Neural cell (in vitro differentiated cells): ENCODE measurements at regions not wholly inside any gene's neighbourhood (a gene's known extent, or its start where the extent isn't known, plus 50 kb on each side); places are given as distances from the start of the nearest gene placed in this dataset.

Source experiments
- H2AFZ ChIP-seq: fragments of 200-600, 300-800 bp; sonication (generic), shearing (Covaris generic); 2 replicates; pipeline ENCODE4 v1.6.0; 2014; ENCODE audit warnings: low read depth, mild to moderate bottlenecking, antibody characterized with exemption, low read length, moderate library complexity
- H3F3A ChIP-seq: fragments of 200-600 bp; shearing (Covaris generic); 2 replicates; pipeline ENCODE4 v1.6.1; 2016; ENCODE audit warnings: mild to moderate bottlenecking, moderate library complexity, mixed read lengths, antibody characterized with exemption, low read length; ENCODE audit not compliant: insufficient read depth, poor library complexity, severe bottlenecking
- H3K27ac ChIP-seq: fragments of 200-600, 300-800 bp; sonication (generic), shearing (Covaris generic); 2 replicates; pipeline ENCODE4 v1.5.1; 2014; ENCODE audit warnings: mild to moderate bottlenecking, low read length, moderate library complexity
- H3K27me3 ChIP-seq: fragments of 300-800, 200-600 bp; sonication (generic), shearing (Covaris generic); 2 replicates; pipeline ENCODE4 v1.6.0; 2014; ENCODE audit warnings: mild to moderate bottlenecking, low read depth, low read length, moderate library complexity; ENCODE audit not compliant: insufficient read depth
- H3K36me3 ChIP-seq: fragments of 300-800, 200-600 bp; sonication (generic), shearing (Covaris generic); 2 replicates; pipeline ENCODE4 v1.5.1; 2014; ENCODE audit warnings: mild to moderate bottlenecking, antibody characterized with exemption, low read length, moderate library complexity; ENCODE audit not compliant: insufficient read depth
- H3K4me2 ChIP-seq: fragments of 300-800, 200-600 bp; sonication (generic), shearing (Covaris generic); 2 replicates; pipeline ENCODE4 v1.6.0; 2014; ENCODE audit warnings: mild to moderate bottlenecking, low read length
- H3K4me3 ChIP-seq: fragments of 300-800, 200-600 bp; sonication (generic), shearing (Covaris generic); 2 replicates; pipeline ENCODE4 v1.5.1; 2014; ENCODE audit warnings: mild to moderate bottlenecking, low read length, moderate library complexity
- H3K79me2 ChIP-seq: fragments of 200-600 bp; shearing (Covaris generic); replicated peaks from 2 replicates; pipeline ENCODE4 v1.6.0; 2014; ENCODE audit warnings: mild to moderate bottlenecking, low read length, moderate library complexity; ENCODE audit not compliant: insufficient read depth
- H3K9ac ChIP-seq: fragments of 300-800, 200-600 bp; sonication (generic), shearing (Covaris generic); 2 replicates; pipeline ENCODE4 v1.6.1; 2016; ENCODE audit warnings: mild to moderate bottlenecking, low read length, mixed read lengths
- H3K9me2 ChIP-seq: fragments of 200-600 bp; shearing (Covaris generic); 2 replicates; pipeline ENCODE4 v1.6.1; 2016; ENCODE audit warnings: mild to moderate bottlenecking, low read length, mixed read lengths; ENCODE audit not compliant: insufficient read depth
- H3K9me3 ChIP-seq: fragments of 200-600, 300-800 bp; sonication (generic), shearing (Covaris generic); 2 replicates; pipeline ENCODE4 v1.6.1; 2016; ENCODE audit warnings: mild to moderate bottlenecking, mixed run types, low read length, moderate library complexity, mixed read lengths
- H4K20me1 ChIP-seq: fragments of 200-600 bp; shearing (Covaris generic); 2 replicates; pipeline ENCODE4 v1.6.1; 2016; ENCODE audit warnings: mild to moderate bottlenecking, mixed run types; ENCODE audit not compliant: insufficient read depth
- CTCF ChIP-seq: fragments of 450-650 bp; IDR thresholded peaks from 2 replicates; pipeline ENCODE4 v1.5.1; 2014; ENCODE audit warnings: antibody characterized with exemption, mild to moderate bottlenecking, moderate library complexity; ENCODE audit not compliant: poor library complexity, severe bottlenecking
- EP300 ChIP-seq: fragments of 450-650 bp; conservative IDR thresholded peaks from 2 replicates; pipeline ENCODE4 v1.6.1; 2014; ENCODE audit warnings: antibody characterized with exemption, mild to moderate bottlenecking, moderate library complexity; ENCODE audit not compliant: poor library complexity, severe bottlenecking
- EZH2 ChIP-seq: fragments of 200-600, 300-800 bp; shearing (Covaris generic), sonication (generic); IDR thresholded peaks from 2 replicates; pipeline ENCODE4 v1.6.1; 2014; ENCODE audit warnings: antibody characterized with exemption, low read length, borderline replicate concordance, mild to moderate bottlenecking; ENCODE audit not compliant: insufficient read depth, poor library complexity, severe bottlenecking
- MXI1 ChIP-seq: fragments of 450-650 bp; conservative IDR thresholded peaks from 2 replicates; pipeline ENCODE4 v1.6.1; 2014; ENCODE audit warnings: antibody characterized with exemption, mild to moderate bottlenecking; ENCODE audit not compliant: poor library complexity, severe bottlenecking
- POLR2AphosphoS5 ChIP-seq: IDR thresholded peaks from 2 replicates; pipeline ENCODE4 v1.6.1; 2012
- RAD21 ChIP-seq: fragments of 450-650 bp; conservative IDR thresholded peaks from 2 replicates; pipeline ENCODE4 v1.6.1; 2014; ENCODE audit warnings: antibody characterized with exemption, mild to moderate bottlenecking, moderate library complexity
- REST ChIP-seq: IDR thresholded peaks from 2 replicates; pipeline ENCODE4 v1.6.1; 2012; ENCODE audit warnings: borderline replicate concordance
- SMC3 ChIP-seq: fragments of 450-650 bp; conservative IDR thresholded peaks from 2 replicates; pipeline ENCODE4 v1.6.1; 2014; ENCODE audit warnings: antibody characterized with exemption, mild to moderate bottlenecking, moderate library complexity; ENCODE audit not compliant: poor library complexity
- TAF1 ChIP-seq: IDR thresholded peaks from 2 replicates; pipeline ENCODE4 v1.6.1; 2012; ENCODE audit warnings: low read depth

- Histone ChIP-seq H3K9me2 (no peaks in the 10 kb centered on the region), H4K20me1 (no peaks in the 10 kb centered on the region)
- TF ChIP-seq TAF1 = no peak
- TF ChIP-seq EP300 = no peak
- no peak for TF ChIP-seq MXI1
- TF ChIP-seq REST = no peak
- no peak for TF ChIP-seq EZH2
- TF ChIP-seq POLR2AphosphoS5 = no peak
- no peak for TF ChIP-seq SMC3
- TF ChIP-seq RAD21 = no peak
- TF ChIP-seq CTCF = no peak
Observed at GRCh38 chr6:134828641-134829040, 121.3 kb downstream of the ALDH8A1 start.

DNA sequence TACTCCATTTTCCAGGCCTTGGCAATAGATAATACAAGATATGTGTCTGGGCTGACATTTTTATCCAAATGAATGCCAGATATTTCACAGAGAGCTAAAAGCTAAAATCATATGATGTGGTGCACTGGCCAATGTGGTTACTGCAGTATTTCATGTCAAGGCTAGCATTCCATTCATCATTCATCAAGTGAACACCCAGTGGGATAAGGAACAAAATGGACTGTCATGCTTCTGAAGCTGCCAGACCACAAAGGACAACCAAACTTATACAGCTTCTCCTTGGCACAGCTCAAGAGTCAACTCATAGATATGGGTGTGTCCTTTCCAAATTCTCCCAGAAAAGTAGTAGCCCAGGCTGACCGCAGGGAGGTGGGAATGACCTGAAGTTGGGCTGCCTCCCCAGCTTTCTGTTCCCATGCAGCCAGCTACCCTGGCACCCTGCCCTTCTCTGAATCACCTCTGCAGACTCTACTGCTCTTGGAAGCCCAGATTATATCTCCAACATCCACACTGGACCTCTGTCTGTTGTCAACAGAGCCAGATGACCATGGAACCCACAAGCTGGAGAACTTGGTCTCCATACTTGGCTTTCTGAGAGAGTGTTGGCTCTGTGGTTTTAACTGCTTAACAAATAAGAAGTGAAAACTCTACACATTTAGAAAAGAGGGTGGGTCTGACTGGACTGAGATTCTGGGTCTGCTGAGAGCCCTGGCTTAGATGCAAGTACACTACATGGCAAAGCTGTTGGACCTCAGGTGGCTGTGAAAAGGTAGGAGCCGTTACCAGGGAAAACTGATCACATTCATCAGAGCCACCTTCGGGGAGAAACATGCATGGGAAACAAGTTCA lies 122.8 kb downstream of the ALDH8A1 start:
- Histone ChIP-seq H3K4me2 (no peak overlapping the region), H3K9ac (no peak overlapping the region), H3K36me3 (no peaks in the 10 kb centered on the region), H3F3A (no peaks in the 10 kb centered on the region), H2AFZ (no peak overlapping the region), H3K9me3 (no peaks in the 10 kb centered on the region), H3K27ac (no peak overlapping the region), H3K79me2 (no peaks in the 10 kb centered on the region), H3K27me3 (no peaks in the 10 kb centered on the region), H3K4me3 (no peak overlapping the region), H3K9me2 (no peaks in the 10 kb centered on the region), H4K20me1 (no peaks in the 10 kb centered on the region)
- TF ChIP-seq MXI1 (no peak), SMC3 (no peak), CTCF (no peak), RAD21 (no peak)

More at GRCh38 chr6:134828641-134829040, 121.3 kb downstream of the ALDH8A1 start:
- no peak overlapping the region for H3K9ac ChIP-seq
- H3K4me3 ChIP-seq = no peak overlapping the region
- no peak overlapping the region for H3K4me2 ChIP-seq
- no peaks in the 10 kb centered on the region for H3F3A ChIP-seq
- no peaks in the 10 kb centered on the region for H3K27me3 ChIP-seq
- no peaks in the 10 kb centered on the region for H3K36me3 ChIP-seq
- no peaks in the 10 kb centered on the region for H3K79me2 ChIP-seq
- no peak overlapping the region for H3K27ac ChIP-seq
- no peaks in the 10 kb centered on the region for H3K9me3 ChIP-seq
- no peak overlapping the region for H2AFZ ChIP-seq
